ENCODE measurements at regions not wholly inside any gene's neighbourhood (a gene's known extent, or its start where the extent isn't known, plus 50 kb on each side); places are given as distances from the start of the nearest gene placed in this dataset.

DNA sequence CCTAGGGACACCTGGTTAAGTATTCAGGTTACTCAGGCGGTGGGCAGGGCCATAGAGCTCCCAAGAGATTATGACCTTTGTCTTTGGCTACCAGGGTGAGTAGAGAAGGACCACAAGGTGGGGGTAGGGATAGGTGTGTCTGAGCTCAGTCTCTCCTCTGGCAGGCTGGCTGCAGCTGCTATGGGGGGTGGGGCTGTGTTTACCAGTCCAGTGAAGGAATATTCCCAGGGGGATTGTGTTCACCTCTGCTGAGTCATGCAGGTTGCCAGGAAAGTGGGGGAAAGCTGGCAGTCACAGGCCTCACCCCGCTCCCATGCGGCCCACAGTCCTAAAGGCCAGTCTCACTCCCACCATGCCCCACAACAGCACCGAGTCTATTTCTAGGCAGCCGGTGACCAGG lies 53.6 kb upstream of the POU5F2 start:
- CTCF ChIA-PET = interaction anchor here (0.7 to 0.9 kb wide), 2 partner anchors 11 to 208 kb away, joined by 3 to 4 read pairs; no protein-coding TSS in a partner anchor
- dilution Hi-C loops (cut with MboI; ENCODE audit: extremely low pct_ligation_motif_present, low sequenced_read_pairs) = no loop called here
- intact Hi-C loops (cut with micrococcal nuclease) = loop anchor here (5.0 kb wide), 1 partner anchor 438 kb away; no protein-coding TSS in a partner anchor

More for the DNA sequence above, 53.6 kb upstream of the POU5F2 start:
- no peak overlapping the region for H3K4me3 ChIP-seq (replicated peaks in 1 of 3; ENCODE audit: insufficient read depth in 1 of 3, low read depth in 1 of 3, low read length in 3 of 3)
- no peaks in the 10 kb centered on the region for H3K27me3 ChIP-seq (ENCODE audit: control insufficient read depth in 2 of 2, insufficient read depth in 2 of 2, low read length in 2 of 2)
- H4K20me1 ChIP-seq (replicated peaks; ENCODE audit: control insufficient read depth, extremely low read depth, insufficient read depth, low read length) = no peaks in the 10 kb centered on the region
- FAIRE-seq (no peak), DNase-seq (ENCODE audit: low read depth, low spot score) (no peak)
- H3K4me2 ChIP-seq (ENCODE audit: insufficient read depth, low read length) = no peak overlapping the region
- H3K9ac ChIP-seq (replicated peaks; ENCODE audit: extremely low read depth, insufficient read depth, low read length) = no peak overlapping the region
- H2AFZ ChIP-seq (ENCODE audit: low read depth, low read length) = no peak overlapping the region
- BruUV-seq (replicated peaks) = no TSS peak
- H3K4me1 ChIP-seq (ENCODE audit: control insufficient read depth, extremely low read depth, insufficient read depth, low read length) = peaks cover 10% of the 10 kb centered on the region
- POLR2A ChIA-PET = no interaction called here
- no peak overlapping the region for H3K27ac ChIP-seq (ENCODE audit: insufficient read depth, low read depth, low read length)
- H3K9me1 ChIP-seq (replicated peaks; ENCODE audit: control insufficient read depth, extremely low read depth, insufficient read depth, low read length) = no peaks in the 10 kb centered on the region
- H3K79me2 ChIP-seq (ENCODE audit: control insufficient read depth, insufficient read depth, low read length) = no peaks in the 10 kb centered on the region
- H3K36me3 ChIP-seq (ENCODE audit: control insufficient read depth in 2 of 2, extremely low read depth in 1 of 2, insufficient read depth in 2 of 2, low read length in 2 of 2) = no peaks in the 10 kb centered on the region
- no peaks in the 10 kb centered on the region for H3K9me3 ChIP-seq (replicated peaks; ENCODE audit: control insufficient read depth, insufficient read depth, low read length)
- TF ChIP-seq GATA2 (IDR thresholded peaks at IDR 0.05; ENCODE audit: insufficient read depth, insufficient read length, low read depth, low read length) = no peak
- TF ChIP-seq, protein P1, sequence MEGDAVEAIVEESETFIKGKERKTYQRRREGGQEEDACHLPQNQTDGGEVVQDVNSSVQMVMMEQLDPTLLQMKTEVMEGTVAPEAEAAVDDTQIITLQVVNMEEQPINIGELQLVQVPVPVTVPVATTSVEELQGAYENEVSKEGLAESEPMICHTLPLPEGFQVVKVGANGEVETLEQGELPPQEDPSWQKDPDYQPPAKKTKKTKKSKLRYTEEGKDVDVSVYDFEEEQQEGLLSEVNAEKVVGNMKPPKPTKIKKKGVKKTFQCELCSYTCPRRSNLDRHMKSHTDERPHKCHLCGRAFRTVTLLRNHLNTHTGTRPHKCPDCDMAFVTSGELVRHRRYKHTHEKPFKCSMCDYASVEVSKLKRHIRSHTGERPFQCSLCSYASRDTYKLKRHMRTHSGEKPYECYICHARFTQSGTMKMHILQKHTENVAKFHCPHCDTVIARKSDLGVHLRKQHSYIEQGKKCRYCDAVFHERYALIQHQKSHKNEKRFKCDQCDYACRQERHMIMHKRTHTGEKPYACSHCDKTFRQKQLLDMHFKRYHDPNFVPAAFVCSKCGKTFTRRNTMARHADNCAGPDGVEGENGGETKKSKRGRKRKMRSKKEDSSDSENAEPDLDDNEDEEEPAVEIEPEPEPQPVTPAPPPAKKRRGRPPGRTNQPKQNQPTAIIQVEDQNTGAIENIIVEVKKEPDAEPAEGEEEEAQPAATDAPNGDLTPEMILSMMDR (IDR thresholded peaks at IDR 0.05; ENCODE audit: extremely low read depth in 1 of 2, insufficient read depth in 1 of 2, low read depth in 1 of 2, low read length in 2 of 2) = no peak
- no peak for TF ChIP-seq JUN (IDR thresholded peaks at IDR 0.05; ENCODE audit: borderline replicate concordance, insufficient read depth, insufficient read length, low read depth)
- TF ChIP-seq EZH2 (IDR thresholded peaks at IDR 0.05; ENCODE audit: borderline replicate concordance, low read depth, low read length, severe bottlenecking) = no peak
- TF ChIP-seq FOS (IDR thresholded peaks at IDR 0.05; ENCODE audit: borderline replicate concordance, insufficient read depth, low read length) = no peak
- TF ChIP-seq MYC (IDR thresholded peaks at IDR 0.05; ENCODE audit: low read depth, low read length) = no peak
- TF ChIP-seq POLR2AphosphoS5 (IDR thresholded peaks at IDR 0.05; ENCODE audit: insufficient read depth, low read depth, low read length) = no peak
- TF ChIP-seq POLR2A (IDR thresholded peaks at IDR 0.05; ENCODE audit: low read depth, low read length) = no peak
- TF ChIP-seq, protein P2, sequence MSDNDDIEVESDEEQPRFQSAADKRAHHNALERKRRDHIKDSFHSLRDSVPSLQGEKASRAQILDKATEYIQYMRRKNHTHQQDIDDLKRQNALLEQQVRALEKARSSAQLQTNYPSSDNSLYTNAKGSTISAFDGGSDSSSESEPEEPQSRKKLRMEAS (IDR thresholded peaks at IDR 0.05; ENCODE audit: insufficient read depth, insufficient read length) = no peak

Measured in endothelial cell of umbilical vein (primary cell).